ENCODE measurements at regions not wholly inside any gene's neighbourhood (a gene's known extent, or its start where the extent isn't known, plus 50 kb on each side); places are given as distances from the start of the nearest gene placed in this dataset.

- POLR2A ChIA-PET = no interaction called here
- Mint-ChIP-seq H3K27ac (no peak overlapping the region), H3K9me3 (ENCODE audit: low read depth) (no peaks in the 10 kb centered on the region), H3K4me3 (no peak overlapping the region), H3K27me3 (no peaks in the 10 kb centered on the region), H3K36me3 (ENCODE audit: low read depth) (no peaks in the 10 kb centered on the region), H3K4me1 (no peaks in the 10 kb centered on the region)
- intact Hi-C loops (cut with DNase I, micrococcal nuclease) = no loop called here
- DNase-seq (no peak), ATAC-seq (no peak)
- CTCF ChIA-PET = interaction anchor here (0.7 kb wide), 1 partner anchor 1003 kb away, joined by 4 read pairs; no protein-coding TSS in a partner anchor
These were observed 200.5 kb upstream of the EDIL3 start for GRCh38 chr5:84585218-84585617.

GRCh38 chr5:84578226-84578625 lies 193.5 kb upstream of the EDIL3 start:
- POLR2A ChIA-PET = no interaction called here
- H3K27ac Mint-ChIP-seq = no peak overlapping the region
- CTCF ChIA-PET = interaction anchor here (1.2 kb wide), 1 partner anchor 34 kb away, joined by 3 read pairs; no protein-coding TSS in a partner anchor
- H3K9me3 Mint-ChIP-seq (ENCODE audit: low read depth) = no peaks in the 10 kb centered on the region
- no peak for DNase-seq
- intact Hi-C loops (cut with DNase I, micrococcal nuclease) = no loop called here
- H3K4me1 Mint-ChIP-seq = no peaks in the 10 kb centered on the region
- no peak for ATAC-seq
- no peak overlapping the region for H3K4me3 Mint-ChIP-seq
- H3K36me3 Mint-ChIP-seq (ENCODE audit: low read depth) = no peaks in the 10 kb centered on the region
- no peaks in the 10 kb centered on the region for H3K27me3 Mint-ChIP-seq

GRCh38 chr5:84573017-84573712 lies 188.5 kb upstream of the EDIL3 start:
- ChIA-PET POLR2A (no interaction called here), CTCF (no interaction called here)
- DNase-seq (no peak), ATAC-seq (no peak)
- H3K36me3 Mint-ChIP-seq (ENCODE audit: low read depth) = no peaks in the 10 kb centered on the region
- no peak overlapping the region for H3K27ac Mint-ChIP-seq
- no peaks in the 10 kb centered on the region for H3K27me3 Mint-ChIP-seq
- H3K9me3 Mint-ChIP-seq (ENCODE audit: low read depth) = no peaks in the 10 kb centered on the region
- no peaks in the 10 kb centered on the region for H3K4me1 Mint-ChIP-seq
- intact Hi-C loops (cut with DNase I, micrococcal nuclease) = no loop called here
- H3K4me3 Mint-ChIP-seq = no peak overlapping the region

GRCh38 chr5:84569307-84569706 lies 184.6 kb upstream of the EDIL3 start:
- ATAC-seq (no peak), DNase-seq (no peak)
- H3K9me3 Mint-ChIP-seq (ENCODE audit: low read depth) = no peaks in the 10 kb centered on the region
- ChIA-PET CTCF (no interaction called here), POLR2A (no interaction called here)
- no peaks in the 10 kb centered on the region for H3K27me3 Mint-ChIP-seq
- H3K4me3 Mint-ChIP-seq = no peak overlapping the region
- intact Hi-C loops (cut with DNase I, micrococcal nuclease) = no loop called here
- no peak overlapping the region for H3K27ac Mint-ChIP-seq
- no peaks in the 10 kb centered on the region for H3K36me3 Mint-ChIP-seq (ENCODE audit: low read depth)
- no peaks in the 10 kb centered on the region for H3K4me1 Mint-ChIP-seq

GRCh38 chr5:84568171-84568570 lies 183.5 kb upstream of the EDIL3 start:
- no peak for DNase-seq
- Mint-ChIP-seq H3K27me3 (no peaks in the 10 kb centered on the region), H3K9me3 (ENCODE audit: low read depth) (no peaks in the 10 kb centered on the region), H3K4me1 (no peaks in the 10 kb centered on the region), H3K4me3 (no peak overlapping the region), H3K36me3 (ENCODE audit: low read depth) (no peaks in the 10 kb centered on the region), H3K27ac (no peak overlapping the region)
- intact Hi-C loops (cut with DNase I, micrococcal nuclease) = no loop called here
- CTCF ChIA-PET = no interaction called here
- POLR2A ChIA-PET = no interaction called here
- no peak for ATAC-seq

GRCh38 chr5:84565866-84566265 lies 181.2 kb upstream of the EDIL3 start:
- no peak overlapping the region for H3K27ac Mint-ChIP-seq
- peaks cover 2% of the 10 kb centered on the region for H3K9me3 Mint-ChIP-seq (ENCODE audit: low read depth)
- H3K36me3 Mint-ChIP-seq (ENCODE audit: low read depth) = no peaks in the 10 kb centered on the region
- no peaks in the 10 kb centered on the region for H3K27me3 Mint-ChIP-seq
- DNase-seq = no peak
- intact Hi-C loops (cut with DNase I, micrococcal nuclease) = no loop called here
- ChIA-PET CTCF (no interaction called here), POLR2A (interaction anchor here (0.7 kb wide), 1 partner anchor 304 kb away, joined by 3 read pairs; no protein-coding TSS in a partner anchor)
- H3K4me1 Mint-ChIP-seq = no peaks in the 10 kb centered on the region
- H3K4me3 Mint-ChIP-seq = no peak overlapping the region
- no peak for ATAC-seq

- no peak overlapping the region for H3K4me3 Mint-ChIP-seq
- no peaks in the 10 kb centered on the region for H3K27me3 Mint-ChIP-seq
- ATAC-seq (no peak), DNase-seq (no peak)
- no peaks in the 10 kb centered on the region for H3K4me1 Mint-ChIP-seq
- CTCF ChIA-PET = no interaction called here
- H3K36me3 Mint-ChIP-seq (ENCODE audit: low read depth) = no peaks in the 10 kb centered on the region
- intact Hi-C loops (cut with DNase I, micrococcal nuclease) = no loop called here
- no peak overlapping the region for H3K27ac Mint-ChIP-seq
- POLR2A ChIA-PET = no interaction called here
- H3K9me3 Mint-ChIP-seq (ENCODE audit: low read depth) = peaks cover 2% of the 10 kb centered on the region
These were observed 179.8 kb upstream of the EDIL3 start for GRCh38 chr5:84564321-84565075.

GRCh38 chr5:84550222-84550621 lies 165.5 kb upstream of the EDIL3 start:
- intact Hi-C loops (cut with DNase I, micrococcal nuclease) = no loop called here

GRCh38 chr5:84549054-84549453 lies 164.4 kb upstream of the EDIL3 start:
- no peak for DNase-seq
- no peak for ATAC-seq
- Mint-ChIP-seq H3K27ac (no peak overlapping the region), H3K9me3 (ENCODE audit: low read depth) (no peaks in the 10 kb centered on the region), H3K4me1 (no peaks in the 10 kb centered on the region), H3K27me3 (no peaks in the 10 kb centered on the region), H3K36me3 (ENCODE audit: low read depth) (no peaks in the 10 kb centered on the region), H3K4me3 (no peak overlapping the region)
- POLR2A ChIA-PET = no interaction called here
- CTCF ChIA-PET = no interaction called here
- intact Hi-C loops (cut with DNase I, micrococcal nuclease) = no loop called here

More at GRCh38 chr5:84550222-84550621, 165.5 kb upstream of the EDIL3 start:
- CTCF ChIA-PET = no interaction called here
- DNase-seq (no peak), ATAC-seq (no peak)
- H3K27ac Mint-ChIP-seq = no peak overlapping the region
- no peaks in the 10 kb centered on the region for H3K4me1 Mint-ChIP-seq
- no peaks in the 10 kb centered on the region for H3K27me3 Mint-ChIP-seq
- no peak overlapping the region for H3K4me3 Mint-ChIP-seq
- peaks cover 3% of the 10 kb centered on the region for H3K9me3 Mint-ChIP-seq (ENCODE audit: low read depth)
- POLR2A ChIA-PET = no interaction called here
- H3K36me3 Mint-ChIP-seq (ENCODE audit: low read depth) = no peaks in the 10 kb centered on the region

GRCh38 chr5:84546686-84547085 lies 162.0 kb upstream of the EDIL3 start:
- POLR2A ChIA-PET = no interaction called here
- Mint-ChIP-seq H3K27me3 (no peaks in the 10 kb centered on the region), H3K9me3 (ENCODE audit: low read depth) (peaks cover 2% of the 10 kb centered on the region), H3K27ac (no peak overlapping the region), H3K36me3 (ENCODE audit: low read depth) (no peaks in the 10 kb centered on the region), H3K4me3 (no peak overlapping the region), H3K4me1 (no peaks in the 10 kb centered on the region)
- ATAC-seq (no peak), DNase-seq (no peak)
- CTCF ChIA-PET = no interaction called here
- intact Hi-C loops (cut with DNase I, micrococcal nuclease) = no loop called here

- Mint-ChIP-seq H3K27me3 (no peaks in the 10 kb centered on the region), H3K4me1 (no peaks in the 10 kb centered on the region), H3K27ac (no peak overlapping the region), H3K4me3 (no peak overlapping the region), H3K9me3 (ENCODE audit: low read depth) (peaks cover 6% of the 10 kb centered on the region), H3K36me3 (ENCODE audit: low read depth) (no peaks in the 10 kb centered on the region)
- POLR2A ChIA-PET = no interaction called here
- ATAC-seq (no peak), DNase-seq (no peak)
- intact Hi-C loops (cut with DNase I, micrococcal nuclease) = no loop called here
- CTCF ChIA-PET = no interaction called here
These were observed 152.1 kb upstream of the EDIL3 start for GRCh38 chr5:84536797-84537196.

- POLR2A ChIA-PET = no interaction called here
- intact Hi-C loops (cut with DNase I, micrococcal nuclease) = no loop called here
- Mint-ChIP-seq H3K9me3 (ENCODE audit: low read depth) (peaks cover 3% of the 10 kb centered on the region), H3K4me3 (no peak overlapping the region), H3K4me1 (no peaks in the 10 kb centered on the region), H3K36me3 (ENCODE audit: low read depth) (no peaks in the 10 kb centered on the region), H3K27me3 (no peaks in the 10 kb centered on the region), H3K27ac (no peak overlapping the region)
- no peak for DNase-seq
- ATAC-seq = no peak
- CTCF ChIA-PET = no interaction called here
These were observed 150.6 kb upstream of the EDIL3 start for GRCh38 chr5:84535281-84535680.
